ENCODE measurements at regions not wholly inside any gene's neighbourhood (a gene's known extent, or its start where the extent isn't known, plus 50 kb on each side); places are given as distances from the start of the nearest gene placed in this dataset.

- H3K9me3 ChIP-seq (ENCODE audit: control insufficient read depth, low read depth, low read length), result no peaks in the 10 kb centered on the region
- FAIRE-seq (no peak), DNase-seq (ENCODE audit: low read depth, low spot score) (no peak)
- dilution Hi-C loops (cut with MboI; ENCODE audit: extremely low pct_ligation_motif_present, low sequenced_read_pairs), result no loop called here
- peaks cover 4% of the 10 kb centered on the region for H3K4me1 ChIP-seq (ENCODE audit: control insufficient read depth, extremely low read depth, insufficient read depth, low read length)
- H3K9ac ChIP-seq (ENCODE audit: control insufficient read depth, extremely low read depth, insufficient read depth, low read length), result no peak overlapping the region
- peaks cover 7% of the 10 kb centered on the region for H3K27me3 ChIP-seq (ENCODE audit: control insufficient read depth, extremely low read depth, insufficient read depth, low read length)
- H2AFZ ChIP-seq (ENCODE audit: control insufficient read depth, low read length), result no peak overlapping the region
- no peak overlapping the region for H3K4me2 ChIP-seq (ENCODE audit: control insufficient read depth, extremely low read depth, insufficient read depth, low read depth, low read length)
- no peaks in the 10 kb centered on the region for H3K79me2 ChIP-seq (ENCODE audit: control insufficient read depth, insufficient read depth, low read length)
- no peak for TF ChIP-seq EZH2 (IDR thresholded peaks at IDR 0.05; ENCODE audit: low read length)
- TF ChIP-seq, protein P1, sequence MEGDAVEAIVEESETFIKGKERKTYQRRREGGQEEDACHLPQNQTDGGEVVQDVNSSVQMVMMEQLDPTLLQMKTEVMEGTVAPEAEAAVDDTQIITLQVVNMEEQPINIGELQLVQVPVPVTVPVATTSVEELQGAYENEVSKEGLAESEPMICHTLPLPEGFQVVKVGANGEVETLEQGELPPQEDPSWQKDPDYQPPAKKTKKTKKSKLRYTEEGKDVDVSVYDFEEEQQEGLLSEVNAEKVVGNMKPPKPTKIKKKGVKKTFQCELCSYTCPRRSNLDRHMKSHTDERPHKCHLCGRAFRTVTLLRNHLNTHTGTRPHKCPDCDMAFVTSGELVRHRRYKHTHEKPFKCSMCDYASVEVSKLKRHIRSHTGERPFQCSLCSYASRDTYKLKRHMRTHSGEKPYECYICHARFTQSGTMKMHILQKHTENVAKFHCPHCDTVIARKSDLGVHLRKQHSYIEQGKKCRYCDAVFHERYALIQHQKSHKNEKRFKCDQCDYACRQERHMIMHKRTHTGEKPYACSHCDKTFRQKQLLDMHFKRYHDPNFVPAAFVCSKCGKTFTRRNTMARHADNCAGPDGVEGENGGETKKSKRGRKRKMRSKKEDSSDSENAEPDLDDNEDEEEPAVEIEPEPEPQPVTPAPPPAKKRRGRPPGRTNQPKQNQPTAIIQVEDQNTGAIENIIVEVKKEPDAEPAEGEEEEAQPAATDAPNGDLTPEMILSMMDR (optimal IDR thresholded peaks at IDR 0.05 in 1 of 3, IDR thresholded peaks at IDR 0.05 in 1 of 3, conservative IDR thresholded peaks at IDR 0.05 in 1 of 3; ENCODE audit: extremely low read depth in 1 of 3, insufficient read depth in 2 of 3, low read length in 3 of 3), result no peak
- no peak overlapping the region for H3K27ac ChIP-seq (ENCODE audit: control insufficient read depth, insufficient read depth, low read length)
- no peak overlapping the region for H3K4me3 ChIP-seq (ENCODE audit: control insufficient read depth in 2 of 3, extremely low read depth in 1 of 3, insufficient read depth in 2 of 3, low read depth in 1 of 3, low read length in 3 of 3)
- no peaks in the 10 kb centered on the region for H3K36me3 ChIP-seq (ENCODE audit: control insufficient read depth in 2 of 2, extremely low read depth in 1 of 2, insufficient read depth in 2 of 2, low read length in 2 of 2)
- no peaks in the 10 kb centered on the region for H4K20me1 ChIP-seq (ENCODE audit: control insufficient read depth, extremely low read depth, insufficient read depth, low read length)
- H3K9me1 ChIP-seq (ENCODE audit: control insufficient read depth, extremely low read depth, insufficient read depth, low read length), result no peaks in the 10 kb centered on the region
Observed at GRCh38 chr1:9486466-9487140, 52.7 kb upstream of the SLC25A33 start.

Small RNA genes lying in the stretch of these regions (small RNA-seq; reads per million reads assigned to genes)
- 0 reads per million in 3 experiments for gene RNA5SP40 (ENCODE audit: insufficient read length in 3 of 3, low read depth in 3 of 3, low replicate concordance in 1 of 3)

Measured in keratinocyte (primary cell).